H9 (cell line): ENCODE measurements at regions not wholly inside any gene's neighbourhood (a gene's known extent, or its start where the extent isn't known, plus 50 kb on each side); places are given as distances from the start of the nearest gene placed in this dataset.
"Not testable (repeated sequence)": the region's sequence is repeated elsewhere in the genome, so short reads cannot be mapped to it uniquely, and the experiment has no call there.

ENCODE experiments used
- DNase-seq: peaks from one replicate; pipeline ENCODE4 v3.0.0-alpha.2; 2017
- H2AFZ ChIP-seq: one replicate; pipeline ENCODE4 v1.6.1; 2013; ENCODE audit warnings: mild to moderate bottlenecking, low read length, control low read depth, moderate library complexity
- H2AK5ac ChIP-seq: 2 replicates; pipeline ENCODE4 v1.6.1; 2013; ENCODE audit warnings: low read length, control low read depth, mixed read lengths; ENCODE audit not compliant: insufficient read length
- H2BK120ac ChIP-seq: one replicate; pipeline ENCODE4 v1.6.1; 2013; ENCODE audit warnings: low read depth, mild to moderate bottlenecking, low read length, control low read depth, inconsistent platforms; ENCODE audit not compliant: poor library complexity, severe bottlenecking
- H2BK12ac ChIP-seq: 2 replicates; pipeline ENCODE4 v1.6.1; 2013; ENCODE audit warnings: low read length, control low read depth, mixed read lengths, low read depth; ENCODE audit not compliant: insufficient read length
- H2BK15ac ChIP-seq: 2 replicates; pipeline ENCODE4 v1.6.1; 2013; ENCODE audit warnings: low read depth, low read length, control low read depth
- H2BK20ac ChIP-seq: one replicate; pipeline ENCODE4 v1.6.1; 2013; ENCODE audit warnings: low read depth, mild to moderate bottlenecking, low read length, control low read depth, inconsistent platforms; ENCODE audit not compliant: poor library complexity, severe bottlenecking
- H2BK5ac ChIP-seq: 2 replicates; pipeline ENCODE4 v1.6.1; 2013; ENCODE audit warnings: low read length, control low read depth, mixed read lengths; ENCODE audit not compliant: insufficient read length
- H3K14ac ChIP-seq: 2 replicates; pipeline ENCODE4 v1.6.1; 2013; ENCODE audit warnings: low read length, control low read depth; ENCODE audit not compliant: insufficient read depth
- H3K18ac ChIP-seq: 2 replicates; pipeline ENCODE4 v1.6.1; 2013; ENCODE audit warnings: low read depth, mild to moderate bottlenecking, mixed read lengths, low read length, control low read depth; ENCODE audit not compliant: insufficient read length
- H3K23ac ChIP-seq: 2 replicates; pipeline ENCODE4 v1.6.1; 2013; ENCODE audit warnings: low read length, control low read depth, mixed read lengths, low read depth; ENCODE audit not compliant: insufficient read length
- H3K23me2 ChIP-seq: 2 replicates; pipeline ENCODE4 v1.6.1; 2013; ENCODE audit warnings: low read depth, mild to moderate bottlenecking, mixed read lengths, low read length, control low read depth; ENCODE audit not compliant: insufficient read length, poor library complexity, severe bottlenecking
- H3K27ac ChIP-seq: 2 replicates; pipeline ENCODE4 v1.5.1; 2013; ENCODE audit warnings: low read length, control low read depth, mixed read lengths, low read depth; ENCODE audit not compliant: insufficient read length
- H3K27me3 ChIP-seq: 2 replicates; pipeline ENCODE4 v1.6.1; 2013; ENCODE audit warnings: low read length, control low read depth, inconsistent platforms; ENCODE audit not compliant: insufficient read depth
- H3K4ac ChIP-seq: 2 replicates; pipeline ENCODE4 v1.6.1; 2013; ENCODE audit warnings: low read depth, mild to moderate bottlenecking, control low read depth, inconsistent platforms, low read length, moderate library complexity
- H3K4me1 ChIP-seq: 2 replicates; pipeline ENCODE4 v1.6.1; 2013; ENCODE audit warnings: low read length, control low read depth, inconsistent platforms; ENCODE audit not compliant: insufficient read depth
- H3K4me2 ChIP-seq: 2 replicates; pipeline ENCODE4 v1.6.1; 2013; ENCODE audit warnings: low read length, control low read depth, mixed read lengths; ENCODE audit not compliant: insufficient read length, insufficient read depth
- H3K56ac ChIP-seq: 2 replicates; pipeline ENCODE4 v1.6.1; 2013; ENCODE audit warnings: low read depth, mild to moderate bottlenecking, mixed read lengths, low read length, control low read depth; ENCODE audit not compliant: insufficient read length
- H3K79me1 ChIP-seq: 2 replicates; pipeline ENCODE4 v1.6.1; 2013; ENCODE audit warnings: low read depth, mild to moderate bottlenecking, moderate library complexity, low read length, control low read depth, inconsistent platforms; ENCODE audit not compliant: insufficient read depth, poor library complexity, severe bottlenecking
- H3K79me2 ChIP-seq: 2 replicates; pipeline ENCODE4 v1.6.1; 2013; ENCODE audit warnings: low read length, control low read depth, inconsistent platforms; ENCODE audit not compliant: insufficient read depth
- H3K9ac ChIP-seq: 2 replicates; pipeline ENCODE4 v1.6.1; 2013; ENCODE audit warnings: low read length, control low read depth, mixed read lengths; ENCODE audit not compliant: insufficient read length; ENCODE audit errors: extremely low read depth
- H3K9me3 ChIP-seq: one replicate; pipeline ENCODE4 v1.6.1; 2013; ENCODE audit warnings: low read depth, low read length, inconsistent platforms; ENCODE audit not compliant: control insufficient read depth
- H3T11ph ChIP-seq: one replicate; pipeline ENCODE4 v1.6.1; 2013; ENCODE audit warnings: mild to moderate bottlenecking, low read length, control low read depth, inconsistent platforms
- H4K20me1 ChIP-seq: one replicate; pipeline ENCODE4 v1.6.1; 2013; ENCODE audit not compliant: control insufficient read depth, insufficient read length, insufficient read depth
- H4K5ac ChIP-seq: 2 replicates; pipeline ENCODE4 v1.6.1; 2013; ENCODE audit warnings: low read depth, mild to moderate bottlenecking, mixed read lengths, low read length, control low read depth; ENCODE audit not compliant: insufficient read length
- H4K8ac ChIP-seq: replicated peaks from 2 replicates; pipeline ENCODE4 v1.6.1; 2013; ENCODE audit warnings: low read length, control low read depth, mixed read lengths, low read depth; ENCODE audit not compliant: insufficient read length
- H4K91ac ChIP-seq: 2 replicates; pipeline ENCODE4 v1.6.1; 2013; ENCODE audit warnings: low read depth, mild to moderate bottlenecking, moderate library complexity, mixed read lengths, low read length, control low read depth; ENCODE audit not compliant: insufficient read length
- H3K27ac Mint-ChIP-seq, 3 experiments: 2 replicates in 2 of 3; 3 replicates in 1 of 3; pipeline ENCODE4 v1.8.0; 2020 to 2021; ENCODE audit warnings: mixed read lengths in 3 of 3, mild to moderate bottlenecking in 1 of 3, moderate library complexity in 1 of 3
- H3K27me3 Mint-ChIP-seq: 2 replicates; pipeline ENCODE4 v1.8.0; 2021; ENCODE audit warnings: low read depth, mild to moderate bottlenecking, moderate library complexity, mixed read lengths
- H3K36me3 Mint-ChIP-seq, 3 experiments: 2 replicates in 2 of 3; 3 replicates in 1 of 3; pipeline ENCODE4 v1.8.0; 2020 to 2021; ENCODE audit warnings: low read depth in 3 of 3, mixed read lengths in 3 of 3; ENCODE audit not compliant: insufficient read depth in 1 of 3
- H3K4me1 Mint-ChIP-seq, 2 experiments: 2 replicates each; pipeline ENCODE4 v1.8.0; 2020; ENCODE audit warnings: mixed read lengths in 2 of 2
- H3K4me3 Mint-ChIP-seq, 2 experiments: 2 replicates in 1 of 2; 3 replicates in 1 of 2; pipeline ENCODE4 v1.8.0; 2020 to 2021; ENCODE audit warnings: mild to moderate bottlenecking in 2 of 2, mixed read lengths in 2 of 2, moderate library complexity in 1 of 2
- H3K9me3 Mint-ChIP-seq, 2 experiments: 2 replicates in 1 of 2; 3 replicates in 1 of 2; pipeline ENCODE4 v1.8.0; 2020; ENCODE audit warnings: mild to moderate bottlenecking in 2 of 2, mixed read lengths in 2 of 2, moderate library complexity in 1 of 2
- WGBS: extraction: QIAGEN DNeasy Blood & Tissue Kit; methylation state at CpG from one replicate; pipeline ENCODE4 v1.1.7; 2013; ENCODE audit warnings: missing lambda C conversion rate, low lambda C conversion rate, mixed read lengths; ENCODE audit not compliant: insufficient read length; ENCODE audit errors: extremely low coverage; 5-methylcytosine and 5-hydroxymethylcytosine counted together

DNA sequence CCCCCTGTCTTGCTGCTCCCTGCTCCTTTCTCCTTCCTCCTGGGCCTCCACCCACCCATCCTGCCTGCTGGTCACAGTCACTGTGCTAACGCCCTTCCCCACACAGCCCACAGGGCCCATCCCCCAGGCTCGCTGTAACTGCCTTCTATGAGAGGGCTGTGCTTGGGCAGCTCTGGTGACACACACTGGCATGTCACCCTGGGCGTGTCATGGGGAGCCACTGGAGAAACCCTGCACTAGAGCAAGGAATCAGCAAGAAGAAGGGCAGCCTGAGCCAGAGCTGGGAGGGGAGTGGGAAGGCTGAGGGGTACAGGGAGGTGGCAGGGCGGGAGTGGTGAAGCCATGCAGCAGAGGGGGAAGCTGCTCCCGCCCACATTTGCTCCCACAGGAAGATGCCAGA is 128.4 kb upstream of the FOXD4L5 start:
- H4K8ac ChIP-seq, H3K18ac ChIP-seq, H2AFZ ChIP-seq, H3K4ac ChIP-seq, H2BK12ac ChIP-seq, H3K4me2 ChIP-seq, H4K91ac ChIP-seq, H3K14ac ChIP-seq, H3K27me3 Mint-ChIP-seq, H2BK15ac ChIP-seq, H3K4me3 Mint-ChIP-seq, H3K27me3 ChIP-seq, H2BK5ac ChIP-seq, DNase-seq, H3T11ph ChIP-seq, H3K79me1 ChIP-seq, H2AK5ac ChIP-seq, H3K27ac ChIP-seq, H3K4me1 Mint-ChIP-seq, H3K23me2 ChIP-seq, H3K27ac Mint-ChIP-seq, H4K20me1 ChIP-seq, H4K5ac ChIP-seq, H2BK20ac ChIP-seq, H3K79me2 ChIP-seq, H2BK120ac ChIP-seq, H3K23ac ChIP-seq, H3K56ac ChIP-seq, H3K4me1 ChIP-seq, H3K9ac ChIP-seq: not testable (repeated sequence)
- H3K36me3 Mint-ChIP-seq, result peaks cover 13 to 46% (median 20%) of the 10 kb centered on the region in 3 experiments
- peaks cover 87 to 93% of the 10 kb centered on the region in 2 experiments for H3K9me3 Mint-ChIP-seq
- no CpG with 5 or more reads among the region's 5 CpGs for WGBS
- peaks cover 70% of the 10 kb centered on the region for H3K9me3 ChIP-seq
